ENCODE measurements at regions not wholly inside any gene's neighbourhood (a gene's known extent, or its start where the extent isn't known, plus 50 kb on each side); places are given as distances from the start of the nearest gene placed in this dataset.
"Not testable (repeated sequence)": the region's sequence is repeated elsewhere in the genome, so short reads cannot be mapped to it uniquely, and the experiment has no call there.

DNA sequence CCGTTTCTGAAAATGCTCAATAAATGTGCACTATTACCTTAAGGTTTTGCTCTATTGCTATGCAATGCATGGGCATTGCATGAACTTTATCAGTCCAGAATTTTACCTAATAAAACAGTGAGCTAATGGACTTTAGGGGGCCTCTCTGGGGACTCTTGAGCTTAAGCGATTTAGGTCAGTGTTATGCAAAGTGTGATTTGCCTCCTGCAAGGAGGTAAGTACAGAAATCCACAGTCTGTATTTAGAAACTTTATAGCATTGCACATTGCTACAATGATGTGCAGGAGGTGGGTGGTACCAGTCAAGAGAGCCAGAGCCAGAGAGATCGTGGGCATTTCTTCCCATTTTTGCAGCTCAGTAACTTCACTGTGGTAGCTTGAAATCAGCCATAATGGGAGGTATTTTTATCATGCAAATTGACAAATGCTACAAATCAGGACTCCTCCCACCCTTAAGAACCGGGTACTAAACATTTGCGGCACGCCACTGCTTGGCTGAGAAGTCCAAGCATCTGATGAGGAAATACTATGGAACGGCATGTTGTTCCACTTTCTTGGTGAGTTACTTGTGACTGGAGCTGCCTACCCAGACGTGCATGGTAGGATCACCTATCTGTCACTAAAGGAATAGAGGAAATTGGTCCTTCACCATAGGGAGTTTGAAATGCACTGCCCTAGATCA lies 174.6 kb upstream of the PGRMC2 start:
- intact Hi-C loops (cut with DNase I) = loop anchor here (10.0 kb wide), 1 partner anchor 93 kb away; no protein-coding TSS in a partner anchor
- peak in 1 of 10 donors; percentile 20 for DNase-seq

DNA sequence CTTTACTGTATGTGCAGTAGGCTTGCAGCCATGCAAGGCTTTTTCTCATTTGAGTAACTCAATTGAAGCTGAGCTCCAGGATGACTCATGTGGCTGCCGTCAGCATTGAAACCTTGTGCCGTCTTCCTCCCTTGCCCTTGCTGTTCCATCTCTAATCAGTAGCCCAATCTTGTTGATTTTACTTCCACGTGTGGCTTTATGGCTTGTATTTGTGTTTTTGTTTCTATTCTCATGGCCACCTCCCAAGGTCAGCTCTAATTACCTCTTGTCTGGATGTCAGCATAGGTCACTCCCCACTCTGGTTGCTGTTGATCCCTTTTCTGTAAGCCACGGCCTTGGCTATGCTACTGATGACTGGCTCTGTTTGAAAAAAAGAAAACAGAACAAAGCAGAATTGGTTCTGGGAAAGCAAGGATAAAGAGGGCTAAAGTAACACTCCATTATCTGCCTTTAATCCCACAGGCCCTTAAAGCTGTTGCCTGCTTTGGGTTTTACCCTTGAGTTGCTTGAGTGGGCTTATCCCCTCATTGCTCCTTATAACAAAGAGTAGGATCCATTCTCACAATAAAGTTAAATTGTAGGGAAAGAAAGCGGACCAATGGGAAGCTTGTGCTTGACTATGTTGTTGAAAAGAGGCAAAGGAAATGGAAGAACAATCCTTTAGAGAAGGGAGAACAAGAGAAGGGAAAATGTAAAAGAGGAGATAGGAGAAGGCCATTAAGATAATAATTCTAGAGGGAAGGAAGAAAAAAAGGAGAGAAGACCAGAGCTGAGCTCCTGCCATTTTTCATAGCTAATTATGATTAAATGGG lies 173.9 kb upstream of the PGRMC2 start:
- peak in 2 of 10 donors; percentile 21 to 86 for DNase-seq
- intact Hi-C loops (cut with DNase I) = loop anchor here (10.0 kb wide), 1 partner anchor 93 kb away; no protein-coding TSS in a partner anchor

DNA sequence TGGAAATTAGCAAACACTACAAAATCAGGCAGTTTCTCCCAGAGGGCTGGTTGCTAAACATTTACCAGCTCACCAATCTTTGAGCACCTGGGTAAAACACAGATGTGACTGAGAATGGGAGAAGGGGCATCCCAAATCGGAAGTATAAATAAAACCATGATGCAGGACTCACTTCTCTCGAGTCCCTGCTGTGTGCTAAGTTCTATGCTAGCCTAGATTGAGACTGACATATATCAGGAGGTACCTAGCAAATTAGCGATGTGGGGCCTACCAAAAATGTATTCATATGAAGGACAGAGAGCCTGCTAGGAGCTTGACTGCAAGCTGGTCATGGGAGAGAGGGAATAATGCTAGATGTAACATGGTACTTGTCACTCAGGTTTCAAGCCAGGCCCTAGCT lies 171.9 kb upstream of the PGRMC2 start:
- intact Hi-C loops (cut with DNase I) = loop anchor here (5.0 kb wide), 1 partner anchor 348 kb away; the partner anchor contains the start of gene JADE1
- DNase-seq = no peak

DNA sequence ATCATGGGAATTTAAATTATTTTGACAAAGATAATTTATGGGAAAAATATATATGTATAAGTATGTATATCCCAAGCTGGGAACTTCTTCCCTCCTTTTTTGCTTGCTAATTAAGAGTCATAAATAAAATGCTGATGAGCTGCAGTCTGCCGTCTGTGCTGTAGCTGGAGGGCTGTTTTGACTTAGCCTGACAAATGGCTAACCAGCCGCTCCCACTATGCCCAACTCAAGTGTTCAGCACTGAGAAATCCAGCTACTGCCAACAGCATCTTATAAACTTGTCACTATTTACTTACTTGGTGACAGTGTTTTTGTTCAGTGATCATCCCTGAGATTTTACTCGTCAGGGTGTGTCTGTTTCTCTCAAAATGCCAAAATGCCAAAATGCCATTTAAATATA lies 171.2 kb upstream of the PGRMC2 start:
- DNase-seq = no peak
- intact Hi-C loops (cut with DNase I) = loop anchor here (5.0 kb wide), 1 partner anchor 348 kb away; the partner anchor contains the start of gene JADE1

DNA sequence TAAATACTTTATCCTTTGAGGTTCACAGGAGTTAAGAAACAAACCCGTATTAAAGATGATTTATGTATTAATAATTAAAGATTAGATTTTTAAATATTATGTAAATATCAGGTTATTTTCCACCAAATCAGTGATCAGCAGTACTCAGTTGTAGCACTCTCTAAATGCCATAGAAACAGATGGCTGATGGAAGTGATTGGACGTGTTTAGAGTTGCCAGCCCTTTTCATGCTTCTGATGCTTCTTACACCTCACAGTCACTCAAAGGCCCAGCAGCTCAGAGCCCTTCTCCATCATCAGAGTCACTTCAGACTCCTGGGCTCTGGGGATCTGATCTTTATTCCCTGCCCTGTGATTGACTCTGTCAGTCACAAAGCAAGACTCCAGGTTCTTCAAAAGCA lies 170.1 kb upstream of the PGRMC2 start:
- intact Hi-C loops (cut with DNase I) = loop anchor here (5.0 kb wide), 1 partner anchor 350 kb away; the partner anchor contains the start of gene JADE1
- DNase-seq = no peak

DNA sequence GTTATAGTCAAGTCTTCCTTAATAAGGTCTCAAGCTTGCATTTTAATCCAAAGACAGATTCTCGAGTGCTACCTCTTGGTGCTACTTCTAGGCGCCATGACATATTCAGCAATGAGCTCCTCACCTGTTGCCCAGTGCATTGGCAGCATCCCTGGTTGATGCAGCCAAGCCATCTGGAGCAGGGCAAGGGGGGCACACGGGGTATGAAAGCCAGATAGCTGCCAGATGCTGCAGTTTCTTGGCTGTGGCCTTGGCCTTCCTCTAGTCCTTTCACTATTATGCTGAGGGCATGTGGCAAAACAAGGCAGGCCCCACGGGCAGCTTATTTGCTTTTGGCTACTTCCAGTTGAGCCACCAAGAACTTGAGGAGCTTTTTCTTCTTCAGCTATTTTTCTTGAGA lies 168.6 kb upstream of the PGRMC2 start:
- intact Hi-C loops (cut with DNase I) = loop anchor here (5.0 kb wide), 1 partner anchor 351 kb away; the partner anchor contains the start of gene JADE1
- no peak for DNase-seq

DNA sequence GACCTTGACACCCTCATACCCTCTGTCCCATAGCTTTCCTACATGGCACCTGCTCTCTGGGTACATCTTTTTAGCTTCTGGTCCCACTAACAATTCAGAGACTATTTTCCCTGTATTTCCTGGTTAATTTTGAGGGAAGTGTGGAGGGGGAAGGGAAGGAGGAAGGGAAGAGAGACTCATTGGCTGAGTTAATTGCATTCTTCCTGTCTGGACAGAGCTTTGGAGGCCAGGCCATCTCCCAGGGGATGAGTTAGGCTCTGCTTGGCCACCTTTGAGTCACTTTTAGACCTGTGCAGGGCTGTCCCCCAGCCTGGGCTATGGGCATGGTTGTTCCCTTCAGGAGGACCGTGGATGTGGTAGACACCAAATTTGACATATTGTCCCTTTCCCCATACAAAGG lies 167.9 kb upstream of the PGRMC2 start:
- intact Hi-C loops (cut with DNase I) = loop anchor here (2.0 to 5.0 kb wide), 2 partner anchors 352 to 407 kb away; partner anchors contain the start of gene JADE1
- DNase-seq = no peak

DNA sequence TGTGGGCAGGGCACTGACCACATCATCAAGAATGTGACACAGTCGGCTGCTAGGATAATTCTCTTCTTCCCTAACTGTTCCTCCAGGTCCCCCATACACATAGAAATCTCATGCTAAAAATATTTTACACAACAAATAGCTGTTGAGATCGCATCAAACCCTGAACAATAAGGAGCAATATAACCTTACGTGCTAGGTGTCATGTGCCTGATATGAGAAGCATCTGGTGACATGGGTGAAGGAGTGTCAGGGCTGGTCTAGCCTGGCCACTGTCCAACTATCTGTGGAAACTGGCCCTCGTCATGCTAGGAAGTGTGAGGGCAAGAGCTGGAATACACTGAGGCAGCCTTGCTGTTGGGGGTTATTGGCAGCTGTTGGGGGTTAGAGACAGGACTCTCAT lies 167.3 kb upstream of the PGRMC2 start:
- DNase-seq = no peak
- intact Hi-C loops (cut with DNase I) = loop anchor here (2.0 to 5.0 kb wide), 2 partner anchors 352 to 408 kb away; partner anchors contain the start of gene JADE1

DNA sequence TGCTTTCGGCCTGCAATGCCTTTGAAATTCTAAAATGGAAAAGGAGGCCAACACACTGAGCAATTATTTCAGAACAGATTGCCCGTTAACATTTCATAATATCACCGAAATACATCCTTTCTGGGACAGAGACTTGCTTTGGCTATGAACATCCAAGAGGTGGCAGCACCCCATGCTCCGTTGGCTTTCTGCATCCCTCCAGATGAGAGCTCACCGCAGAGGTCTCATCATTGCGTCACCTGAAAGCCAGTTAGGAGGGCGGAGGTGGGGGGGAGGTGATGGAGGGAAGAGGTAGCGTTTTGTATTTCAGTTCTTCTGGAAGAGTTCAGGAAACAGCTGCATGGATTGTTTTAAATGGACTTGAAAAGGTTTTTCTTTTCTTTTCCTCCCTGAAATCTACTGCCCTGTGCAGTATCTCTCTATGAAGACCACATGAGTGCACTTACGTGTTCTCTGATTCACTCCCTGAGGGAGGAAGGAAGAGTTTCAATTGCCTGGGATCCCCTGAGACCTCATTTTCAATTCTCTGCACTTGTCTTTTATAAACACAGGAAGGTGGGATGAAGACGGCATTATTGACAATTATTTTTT lies 166.8 kb upstream of the PGRMC2 start:
- intact Hi-C loops (cut with DNase I) = loop anchor here (2.0 kb wide), 1 partner anchor 408 kb away; no protein-coding TSS in a partner anchor

DNA sequence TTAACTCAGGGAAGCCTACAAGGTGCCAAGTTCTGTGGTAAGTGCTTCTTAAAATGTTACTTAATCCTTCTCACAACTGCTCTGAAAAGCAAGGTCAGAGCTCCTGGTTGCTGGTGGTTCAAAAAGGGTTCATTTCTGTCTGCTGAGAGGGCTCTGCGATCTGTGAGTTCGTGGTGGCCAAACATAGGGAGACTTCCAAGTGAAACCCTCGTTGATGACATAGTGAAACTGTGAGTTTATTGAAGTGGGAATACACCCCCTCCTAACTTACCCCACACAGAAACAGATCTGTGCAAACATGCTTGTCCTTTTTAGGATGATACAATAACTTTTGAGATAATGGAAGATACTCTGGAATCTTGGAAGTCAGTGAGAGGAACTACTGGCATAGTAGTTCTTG lies 164.8 kb upstream of the PGRMC2 start:
- DNase-seq = no peak
- intact Hi-C loops (cut with DNase I) = no loop called here

More for the DNA sequence above, 166.8 kb upstream of the PGRMC2 start:
- DNase-seq = peak; percentile 48 to 95 (median 74)

DNA sequence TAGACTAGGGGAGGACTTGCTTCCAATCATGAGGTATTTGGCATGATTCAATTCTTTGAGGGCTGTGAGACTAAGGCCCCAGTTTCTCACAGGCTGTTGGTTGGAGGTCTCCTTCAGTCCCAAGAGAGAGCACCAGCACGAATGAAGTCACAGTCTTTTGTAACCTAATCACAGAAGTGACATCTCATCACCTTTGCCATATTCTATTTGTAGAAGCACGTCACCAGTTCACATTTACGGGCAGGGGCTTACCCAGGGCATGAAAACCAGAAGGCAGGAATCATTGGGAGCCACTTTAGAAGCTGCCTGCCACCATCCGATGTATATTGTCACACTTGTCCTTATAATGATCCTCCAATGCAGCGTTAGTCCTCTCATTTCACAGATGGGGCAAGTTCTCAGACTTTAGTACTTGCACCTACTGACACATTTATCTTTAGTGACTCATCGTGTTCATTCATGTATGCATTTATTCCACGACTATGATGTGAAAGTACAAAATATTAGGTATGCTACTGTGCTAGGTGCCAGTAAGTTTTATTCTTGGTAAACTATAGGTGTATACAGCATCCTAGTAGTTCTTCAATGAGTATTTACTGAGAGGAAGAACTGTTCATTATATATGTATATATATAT lies 163.8 kb upstream of the PGRMC2 start:
- intact Hi-C loops (cut with DNase I) = no loop called here
- DNase-seq = no peak

DNA sequence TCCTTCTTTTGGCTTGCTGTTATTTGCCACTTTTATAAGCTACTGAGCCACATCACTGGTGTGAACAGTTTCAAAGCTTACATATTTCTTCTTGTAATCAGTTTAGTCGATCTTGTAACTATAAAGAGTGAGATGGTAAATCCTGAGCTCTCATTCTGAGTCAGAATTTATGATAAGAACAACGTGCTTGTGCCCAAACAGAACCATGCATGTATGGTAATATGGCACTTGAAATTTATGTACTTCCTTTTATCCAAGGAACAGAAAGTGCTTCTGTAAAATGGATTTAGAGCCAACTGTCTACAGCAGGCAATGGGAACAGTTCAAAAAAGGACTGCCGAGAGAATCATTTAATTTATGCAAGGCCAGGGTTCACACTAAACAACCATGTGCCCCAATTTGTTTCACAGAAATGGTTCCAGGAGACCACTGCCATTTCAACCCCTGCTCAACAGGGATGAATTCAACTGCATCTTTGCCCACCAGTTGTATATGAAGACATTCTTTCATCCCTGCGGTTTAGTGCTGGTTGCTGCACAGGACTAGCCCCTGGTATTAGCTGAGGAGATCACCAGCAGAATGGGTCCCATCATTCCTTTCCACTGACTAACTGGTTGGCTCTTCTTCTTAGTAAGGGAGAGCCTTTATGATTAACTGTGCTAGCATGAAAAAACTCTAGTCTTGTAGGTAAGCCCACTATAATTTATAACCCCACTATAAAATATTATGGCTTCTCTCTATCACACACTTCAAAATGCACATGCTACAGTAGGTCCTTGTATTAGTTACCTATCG lies 162.9 kb upstream of the PGRMC2 start:
- intact Hi-C loops (cut with DNase I) = no loop called here
- DNase-seq = no peak

DNA sequence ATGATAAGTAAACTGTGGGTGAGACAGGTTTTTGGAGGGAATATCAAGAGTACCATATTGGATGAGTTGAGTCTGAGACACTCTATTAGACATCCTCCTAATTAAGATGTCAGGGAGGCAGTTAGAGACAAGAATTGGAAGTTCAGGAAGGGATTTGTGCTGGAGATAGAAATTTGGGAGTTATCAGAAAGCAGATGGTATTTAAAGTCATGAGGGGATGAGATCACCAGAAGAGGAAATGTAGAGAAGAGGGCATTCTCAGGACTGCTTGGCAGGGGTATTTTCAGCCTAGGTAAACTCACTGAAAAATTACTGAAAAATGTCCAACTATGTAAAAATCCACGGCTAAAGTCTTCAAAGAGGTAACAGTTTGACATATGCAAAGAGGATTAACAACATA lies 161.6 kb upstream of the PGRMC2 start:
- intact Hi-C loops (cut with DNase I) = no loop called here
- no peak for DNase-seq

DNA sequence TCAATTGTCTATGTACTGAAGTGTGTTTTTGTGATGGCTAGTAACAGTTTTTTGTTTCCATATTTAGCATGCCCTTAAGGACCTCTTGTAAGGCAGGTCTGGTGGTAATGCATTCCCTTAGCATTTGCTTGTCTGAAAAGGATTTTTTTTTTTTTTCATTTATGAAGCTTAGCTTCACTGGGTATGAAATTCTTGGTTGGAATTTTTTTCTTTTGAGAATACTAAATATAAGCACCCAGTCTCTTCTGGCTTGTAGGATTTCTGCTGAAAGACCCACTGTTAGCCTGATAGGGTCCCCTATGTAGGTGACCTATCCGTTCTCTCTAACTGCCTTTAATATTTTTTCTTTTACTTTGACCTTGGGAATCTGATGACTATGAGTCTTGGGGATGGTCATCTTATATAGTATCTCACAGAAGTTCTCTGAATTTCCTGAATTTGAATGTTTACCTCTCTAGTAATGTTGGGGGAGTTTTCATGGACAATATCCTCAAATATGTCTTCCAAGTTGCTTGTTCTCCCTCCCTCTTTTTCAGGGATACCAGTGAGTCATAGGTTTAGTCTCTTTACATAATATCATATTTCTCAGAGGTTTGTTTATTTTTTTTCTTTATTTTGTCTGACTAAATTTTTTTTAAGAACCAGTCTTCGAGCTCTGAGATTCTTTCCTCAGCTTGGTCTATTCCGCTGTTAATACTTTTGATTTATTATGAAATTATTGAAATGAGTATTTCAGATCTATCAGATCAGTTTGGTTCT lies 157.1 kb upstream of the PGRMC2 start:
- intact Hi-C loops (cut with DNase I) = no loop called here
- no peak for DNase-seq

DNA sequence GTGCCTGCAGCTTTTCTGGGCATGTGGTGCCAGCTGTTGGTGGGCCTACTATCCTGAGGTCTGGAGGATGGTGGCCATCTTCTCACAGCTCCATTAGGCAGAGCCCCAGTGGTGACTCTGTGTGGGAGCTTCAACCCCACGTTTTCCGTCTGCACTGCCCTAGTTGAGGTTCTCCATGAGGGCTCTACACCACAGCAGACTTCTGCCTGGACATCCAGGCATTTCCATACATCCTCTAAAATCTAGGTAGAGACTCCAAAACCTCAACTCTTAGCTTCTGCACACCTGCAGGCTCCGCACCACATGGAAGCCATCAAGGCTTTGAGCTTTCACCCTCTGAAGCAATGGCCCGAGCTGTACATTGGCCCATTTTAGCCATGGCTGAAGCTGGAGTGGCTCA lies 153.3 kb upstream of the PGRMC2 start:
- no peak for DNase-seq
- intact Hi-C loops (cut with DNase I) = no loop called here

DNA sequence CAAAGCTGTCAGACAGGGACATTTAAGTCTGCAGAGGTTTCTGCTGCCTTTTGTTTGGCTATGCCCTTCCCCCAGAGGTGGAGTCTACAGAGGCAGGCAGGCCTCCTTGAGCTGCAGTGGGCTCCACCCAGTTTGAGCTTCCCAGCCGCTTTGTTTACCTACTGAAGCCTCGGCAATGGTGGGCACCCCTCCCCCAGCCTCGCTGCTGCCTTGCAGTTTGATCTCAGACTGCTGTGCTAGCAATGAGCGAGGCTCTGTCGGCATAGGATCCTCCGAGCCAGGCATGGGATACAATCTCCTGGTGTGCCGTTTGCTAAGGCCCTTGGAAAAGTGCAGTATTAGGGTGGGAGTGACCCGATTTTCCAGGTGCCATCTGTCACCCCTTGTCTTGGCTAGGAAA lies 149.4 kb upstream of the PGRMC2 start:
- intact Hi-C loops (cut with DNase I); DNase-seq: not testable (repeated sequence)

DNA sequence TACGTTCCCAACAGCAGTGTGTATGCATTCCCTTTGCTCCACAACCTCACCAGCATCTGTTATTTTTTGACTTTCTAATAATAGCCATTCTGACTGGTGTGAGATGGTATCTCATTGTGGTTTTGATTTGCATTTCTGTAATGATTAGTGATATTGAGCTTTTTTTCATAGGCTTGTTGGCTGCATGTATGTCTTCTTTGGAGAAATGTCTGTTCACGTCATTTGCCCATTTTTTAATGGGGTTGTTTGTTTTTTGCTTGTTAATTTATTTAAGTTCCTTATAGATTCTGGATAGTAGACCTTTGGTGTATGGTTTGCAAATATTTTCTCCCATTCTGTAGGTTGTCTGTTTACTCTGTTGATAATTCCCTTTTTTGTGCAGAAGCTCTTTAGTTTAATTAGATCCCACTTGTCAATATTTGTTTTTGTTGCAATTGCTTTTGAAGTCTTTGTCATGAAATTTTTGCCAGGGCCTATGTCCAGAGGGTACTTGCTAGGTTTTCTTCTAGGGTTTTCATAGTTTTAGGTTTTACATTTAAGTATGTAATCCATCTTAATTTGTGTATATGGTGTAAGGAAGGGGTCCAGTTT lies 141.5 kb upstream of the PGRMC2 start:
- DNase-seq; intact Hi-C loops (cut with DNase I): not testable (repeated sequence)

DNA sequence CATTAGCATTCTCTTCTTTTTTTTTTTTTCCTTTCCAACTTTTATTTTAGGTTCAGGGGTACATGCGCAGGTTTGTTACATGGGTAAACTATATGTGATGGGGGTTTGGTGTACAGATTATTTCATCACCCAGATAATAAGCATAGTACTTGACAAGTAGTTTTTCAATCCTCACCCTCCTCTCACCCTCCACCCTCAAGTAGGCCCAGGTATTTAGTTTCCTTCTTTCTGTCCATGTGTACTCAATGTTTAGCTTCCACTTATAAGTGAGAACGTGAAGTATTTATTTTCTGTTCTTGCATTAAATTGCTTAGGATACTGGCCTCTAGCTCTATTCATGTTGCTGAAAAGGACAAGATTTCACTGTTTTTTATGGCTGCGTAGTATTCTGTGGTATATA lies 140.8 kb upstream of the PGRMC2 start:
- intact Hi-C loops (cut with DNase I) = no loop called here

More for the DNA sequence above, 140.8 kb upstream of the PGRMC2 start:
- DNase-seq = no peak
